K562 (cell line): ENCODE measurements at regions not wholly inside any gene's neighbourhood (a gene's known extent, or its start where the extent isn't known, plus 50 kb on each side); places are given as distances from the start of the nearest gene placed in this dataset.

Experiments used
- KLF6 ChIP-seq: fragments of 250-450 bp; sonication (Bioruptor Pico); IDR thresholded peaks from 2 replicates; pipeline ENCODE4 v1.4.0; 2020; ENCODE audit warnings: mild to moderate bottlenecking, moderate library complexity, borderline replicate concordance
- PKNOX1 ChIP-seq: fragments of 450-650 bp; IDR thresholded peaks from 2 replicates; pipeline ENCODE4 v1.6.1; 2016
- RHOXF2B ChIP-seq: fragments of 250-450 bp; sonication (Bioruptor Pico); conservative IDR thresholded peaks from 2 replicates; pipeline ENCODE4 v1.5.1; 2021
- ZNF165 ChIP-seq: fragments of 250-450 bp; sonication (Bioruptor Pico); IDR thresholded peaks from 2 replicates; pipeline ENCODE4 v1.4.0; 2020; ENCODE audit warnings: borderline replicate concordance
- ZNF512 ChIP-seq: IDR thresholded peaks from 2 replicates; pipeline ENCODE4 v1.6.1; 2016; ENCODE audit warnings: missing genetic modification characterization, missing compliant biosample characterization
- ZNF584 ChIP-seq: fragments of 200-800 bp; sonication (Bioruptor generic); IDR thresholded peaks from 2 replicates; pipeline ENCODE4 v1.6.1; 2016; ENCODE audit warnings: low read depth, mild to moderate bottlenecking, missing genetic modification characterization, missing compliant biosample characterization
- ZNF696 ChIP-seq: fragments of 250-450 bp; sonication (Bioruptor Pico); conservative IDR thresholded peaks from 2 replicates; pipeline ENCODE4 v1.4.0; 2020; ENCODE audit warnings: mild to moderate bottlenecking, moderate library complexity
- TF ChIP-seq, protein P1 (sequence below), 2 experiments: fragments of 450-650 bp; conservative IDR thresholded peaks; 2 replicates each; pipeline ENCODE4 v1.6.1; 2017; ENCODE audit warnings: mild to moderate bottlenecking in 2 of 2, moderate library complexity in 2 of 2

DNA sequence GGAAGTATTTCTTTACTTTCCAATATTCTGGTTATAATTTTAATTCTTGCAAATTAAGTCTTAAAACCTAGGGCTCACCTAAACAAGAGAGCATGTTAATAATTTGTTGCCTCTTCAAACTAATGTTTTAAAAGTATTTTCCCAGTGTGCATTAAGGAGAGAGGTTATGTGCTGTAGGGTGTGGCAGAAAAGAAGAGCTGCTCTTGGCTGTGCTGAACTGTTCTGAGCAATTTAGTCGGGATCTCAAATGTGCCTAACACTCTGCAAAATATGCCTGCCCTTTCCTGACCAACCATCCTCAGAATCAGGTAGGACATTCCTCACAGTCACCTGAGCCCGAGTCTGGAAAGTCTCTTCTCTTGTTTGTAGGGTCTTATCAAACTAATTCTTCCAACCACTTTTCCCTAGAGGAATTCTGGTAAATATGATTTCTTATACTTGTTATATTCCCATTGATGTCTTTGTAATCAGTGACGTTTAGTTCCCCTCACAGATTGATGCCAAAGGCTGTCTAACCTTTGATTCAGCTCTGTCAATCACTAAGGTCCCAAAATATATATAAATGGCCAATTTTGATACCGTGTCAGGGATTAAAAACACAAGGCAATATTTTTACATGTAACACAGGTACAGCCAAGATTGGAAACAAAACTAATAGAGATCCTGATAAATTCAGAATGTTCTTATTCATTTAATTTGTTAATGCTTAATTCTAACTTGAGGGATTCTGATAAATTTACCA, 298.4 kb downstream of the ADGB start (continued):
- no peak for TF ChIP-seq ZNF512
- 0 out of 2 replicates have a peak, but pooled peaks have one; percentile 29 for TF ChIP-seq ZNF165 (CRISPR knock-in tag)
- 0 out of 2 replicates have a peak, but pooled peaks have one; percentile 20 for TF ChIP-seq ZNF584 (CRISPR knock-in tag)
- no peak for TF ChIP-seq RHOXF2B (CRISPR knock-in tag)
- TF ChIP-seq ZNF696 (CRISPR knock-in tag): no peak
- TF ChIP-seq, protein P1, sequence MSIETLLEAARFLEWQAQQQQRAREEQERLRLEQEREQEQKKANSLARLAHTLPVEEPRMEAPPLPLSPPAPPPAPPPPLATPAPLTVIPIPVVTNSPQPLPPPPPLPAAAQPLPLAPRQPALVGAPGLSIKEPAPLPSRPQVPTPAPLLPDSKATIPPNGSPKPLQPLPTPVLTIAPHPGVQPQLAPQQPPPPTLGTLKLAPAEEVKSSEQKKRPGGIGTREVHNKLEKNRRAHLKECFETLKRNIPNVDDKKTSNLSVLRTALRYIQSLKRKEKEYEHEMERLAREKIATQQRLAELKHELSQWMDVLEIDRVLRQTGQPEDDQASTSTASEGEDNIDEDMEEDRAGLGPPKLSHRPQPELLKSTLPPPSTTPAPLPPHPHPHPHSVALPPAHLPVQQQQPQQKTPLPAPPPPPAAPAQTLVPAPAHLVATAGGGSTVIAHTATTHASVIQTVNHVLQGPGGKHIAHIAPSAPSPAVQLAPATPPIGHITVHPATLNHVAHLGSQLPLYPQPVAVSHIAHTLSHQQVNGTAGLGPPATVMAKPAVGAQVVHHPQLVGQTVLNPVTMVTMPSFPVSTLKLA (conservative IDR thresholded peaks at IDR 0.05): 0 out of 4 replicates have a peak, but pooled peaks of 1 of the 2 experiments have one; percentile 5
- TF ChIP-seq PKNOX1: 0 out of 2 replicates have a peak, but pooled peaks have one; percentile 5
- 0 out of 2 replicates have a peak, but pooled peaks have one; percentile 10 for TF ChIP-seq KLF6
